Suprapubic skin (tissue), 4 donors: ENCODE measurements at regions not wholly inside any gene's neighbourhood (a gene's known extent, or its start where the extent isn't known, plus 50 kb on each side); places are given as distances from the start of the nearest gene placed in this dataset.

Experiments used
- DNase-seq, 2 donors: peaks; one replicate each; pipeline ENCODE4 v3.0.0-alpha.2; 2019; ENCODE audit warnings: low spot score in 2 of 2
- H3K27ac ChIP-seq: fragments of 200-600 bp; sonication (generic); one replicate; pipeline ENCODE4 v1.5.1; 2019
- H3K27me3 ChIP-seq: fragments of 200-600 bp; sonication (generic); one replicate; pipeline ENCODE4 v1.5.1; 2019
- H3K36me3 ChIP-seq: fragments of 200-600 bp; sonication (generic); one replicate; pipeline ENCODE4 v1.5.1; 2019
- H3K4me1 ChIP-seq: fragments of 200-600 bp; sonication (generic); one replicate; pipeline ENCODE4 v1.5.1; 2019
- H3K4me3 ChIP-seq: fragments of 200-600 bp; sonication (generic); one replicate; pipeline ENCODE4 v1.5.1; 2019; ENCODE audit warnings: mild to moderate bottlenecking
- H3K9me3 ChIP-seq: fragments of 200-600 bp; sonication (generic); one replicate; pipeline ENCODE4 v1.5.1; 2019
- CTCF ChIP-seq, 2 donors: fragments of 200-600 bp in 1 of 2; fragments of 450-650 bp in 1 of 2; sonication (generic) in 1 of 2; IDR thresholded peaks; one replicate each; pipeline ENCODE4 v1.5.1; 2016 to 2019; ENCODE audit warnings: antibody characterized with exemption in 2 of 2, mild to moderate bottlenecking in 1 of 2, moderate library complexity in 1 of 2
- EP300 ChIP-seq: sonication (generic); formaldehyde crosslinking; IDR thresholded peaks from one replicate; pipeline ENCODE4 v1.6.1; 2017; ENCODE audit warnings: antibody characterized with exemption
- POLR2A ChIP-seq, 2 donors: fragments of 450-650 bp; IDR thresholded peaks; one replicate each; pipeline ENCODE4 v1.6.1; 2017; ENCODE audit warnings: antibody characterized with exemption in 2 of 2, mild to moderate bottlenecking in 2 of 2, moderate library complexity in 2 of 2
- POLR2AphosphoS5 ChIP-seq, 3 donors: sonication (generic); formaldehyde crosslinking; IDR thresholded peaks; one replicate each; pipeline ENCODE4 v1.6.1; 2017; ENCODE audit warnings: antibody characterized with exemption in 3 of 3
- WGBS: methylation state at CpG from one replicate; pipeline ENCODE4 v1.1.5; 2018; 5-methylcytosine and 5-hydroxymethylcytosine counted together

- peaks cover 5% of the 10 kb centered on the region for H3K4me1 ChIP-seq
- H3K36me3 ChIP-seq = no peaks in the 10 kb centered on the region
- no peak overlapping the region for H3K27ac ChIP-seq
- TF ChIP-seq POLR2AphosphoS5 (IDR thresholded peaks at IDR 0.05) = no peak
- no peak for TF ChIP-seq EP300
- no peak for TF ChIP-seq POLR2A (IDR thresholded peaks at IDR 0.05)
- TF ChIP-seq CTCF (IDR thresholded peaks at IDR 0.05) = no peak
- no peaks in the 10 kb centered on the region for H3K9me3 ChIP-seq
- no peak for DNase-seq
- 30% methylated on average over 3 of the region's 3 CpGs for WGBS
- no peaks in the 10 kb centered on the region for H3K27me3 ChIP-seq
- no peak overlapping the region for H3K4me3 ChIP-seq
Measured at GRCh38 chr16:64132759-64133361, 989.0 kb downstream of the CDH11 start.

DNA sequence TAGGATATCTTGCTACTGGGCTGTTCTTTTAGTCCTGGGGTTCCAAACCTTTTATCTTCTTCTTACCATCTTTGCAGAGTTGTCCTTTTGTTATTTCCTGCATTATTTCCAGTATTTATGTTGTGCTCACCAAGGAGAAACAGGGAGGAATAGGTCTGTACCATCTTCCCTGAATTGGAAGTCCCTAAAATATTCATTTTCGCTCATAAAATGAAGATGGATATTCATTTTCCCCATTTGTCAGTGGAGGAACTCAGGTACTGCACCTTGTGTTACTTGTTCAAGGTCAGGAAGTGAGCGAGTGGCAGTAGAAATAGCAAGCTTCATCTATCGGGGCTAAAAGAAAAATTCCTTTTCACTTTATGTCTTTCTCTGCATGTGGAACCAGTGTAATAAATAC is 989.7 kb downstream of the CDH11 start:
- no peak for DNase-seq
- no peak overlapping the region for H3K4me3 ChIP-seq
- H3K9me3 ChIP-seq = no peaks in the 10 kb centered on the region
- H3K36me3 ChIP-seq = no peaks in the 10 kb centered on the region
- WGBS = 89% methylated on average over 3 of the region's 3 CpGs
- no peak for TF ChIP-seq EP300
- TF ChIP-seq POLR2AphosphoS5 (IDR thresholded peaks at IDR 0.05) = no peak
- TF ChIP-seq POLR2A (IDR thresholded peaks at IDR 0.05) = no peak
- no peak for TF ChIP-seq CTCF (IDR thresholded peaks at IDR 0.05)
- peaks cover 5% of the 10 kb centered on the region for H3K4me1 ChIP-seq
- no peak overlapping the region for H3K27ac ChIP-seq
- no peaks in the 10 kb centered on the region for H3K27me3 ChIP-seq

GRCh38 chr16:64131423-64131822 is 990.4 kb downstream of the CDH11 start:
- no peak for DNase-seq
- WGBS = 91% methylated on average over 2 of the region's 2 CpGs
- no peaks in the 10 kb centered on the region for H3K9me3 ChIP-seq

DNA sequence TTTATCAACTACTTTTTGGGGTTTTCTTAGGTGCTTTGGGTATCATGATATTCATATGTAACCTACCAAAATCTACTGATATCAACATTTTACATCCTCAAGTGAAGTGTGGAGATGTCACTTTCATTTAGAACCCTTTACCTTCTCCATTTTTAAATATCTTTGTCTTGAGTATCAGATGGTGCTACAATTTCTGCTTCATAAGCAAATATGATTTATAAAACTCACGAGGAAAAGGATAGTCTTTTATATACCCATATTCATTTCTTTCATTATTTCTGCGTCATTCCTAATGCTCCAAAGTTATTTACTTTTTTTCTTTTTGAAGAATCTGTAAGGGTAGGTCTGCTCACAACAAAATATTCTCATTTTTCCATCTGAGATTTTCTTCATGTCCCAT is 991.7 kb downstream of the CDH11 start:
- WGBS = 84% methylated on average over 2 of the region's 2 CpGs
- H3K36me3 ChIP-seq = no peaks in the 10 kb centered on the region
- no peaks in the 10 kb centered on the region for H3K9me3 ChIP-seq
- H3K4me3 ChIP-seq = no peak overlapping the region
- no peak overlapping the region for H3K27ac ChIP-seq
- no peaks in the 10 kb centered on the region for H3K27me3 ChIP-seq
- H3K4me1 ChIP-seq = peaks cover 5% of the 10 kb centered on the region
- TF ChIP-seq CTCF (IDR thresholded peaks at IDR 0.05) (no peak), EP300 (no peak), POLR2A (IDR thresholded peaks at IDR 0.05) (no peak), POLR2AphosphoS5 (IDR thresholded peaks at IDR 0.05) (no peak)
- no peak for DNase-seq

More at GRCh38 chr16:64131423-64131822, 990.4 kb downstream of the CDH11 start:
- Histone ChIP-seq H3K4me3 (no peak overlapping the region), H3K4me1 (peaks cover 5% of the 10 kb centered on the region), H3K27me3 (no peaks in the 10 kb centered on the region), H3K27ac (no peak overlapping the region), H3K36me3 (no peaks in the 10 kb centered on the region)
- TF ChIP-seq POLR2AphosphoS5 (IDR thresholded peaks at IDR 0.05) = no peak
- TF ChIP-seq POLR2A (IDR thresholded peaks at IDR 0.05) = no peak
- TF ChIP-seq CTCF (IDR thresholded peaks at IDR 0.05) = no peak
- TF ChIP-seq EP300 = no peak

GRCh38 chr16:64122177-64122576 is 999.7 kb downstream of the CDH11 start:
- Histone ChIP-seq H3K4me1 (no peaks in the 10 kb centered on the region), H3K27ac (no peak overlapping the region), H3K9me3 (no peaks in the 10 kb centered on the region), H3K4me3 (no peak overlapping the region), H3K27me3 (no peaks in the 10 kb centered on the region), H3K36me3 (no peaks in the 10 kb centered on the region)
- 29% methylated on average over 2 of the region's 2 CpGs for WGBS
- TF ChIP-seq CTCF (IDR thresholded peaks at IDR 0.05) (no peak), POLR2A (IDR thresholded peaks at IDR 0.05) (no peak), POLR2AphosphoS5 (IDR thresholded peaks at IDR 0.05) (no peak), EP300 (no peak)
- DNase-seq = no peak
